Cardiac septum (tissue), 1 donor: ENCODE measurements at regions not wholly inside any gene's neighbourhood (a gene's known extent, or its start where the extent isn't known, plus 50 kb on each side); places are given as distances from the start of the nearest gene placed in this dataset.
"Not testable (repeated sequence)": the region's sequence is repeated elsewhere in the genome, so short reads cannot be mapped to it uniquely, and the experiment has no call there.

Source experiments
- DNase-seq: peaks from one replicate; pipeline ENCODE4 v3.0.0-alpha.2; 2020; ENCODE audit warnings: low spot score
- intact Hi-C: fragments of 100-400 bp; cut with DNase I; formaldehyde crosslinking; loops from one replicate; pipeline ENCODE4 v1.14.0; 2022
- donor health status: DM: no; HTN: no; CAD: no.

DNA sequence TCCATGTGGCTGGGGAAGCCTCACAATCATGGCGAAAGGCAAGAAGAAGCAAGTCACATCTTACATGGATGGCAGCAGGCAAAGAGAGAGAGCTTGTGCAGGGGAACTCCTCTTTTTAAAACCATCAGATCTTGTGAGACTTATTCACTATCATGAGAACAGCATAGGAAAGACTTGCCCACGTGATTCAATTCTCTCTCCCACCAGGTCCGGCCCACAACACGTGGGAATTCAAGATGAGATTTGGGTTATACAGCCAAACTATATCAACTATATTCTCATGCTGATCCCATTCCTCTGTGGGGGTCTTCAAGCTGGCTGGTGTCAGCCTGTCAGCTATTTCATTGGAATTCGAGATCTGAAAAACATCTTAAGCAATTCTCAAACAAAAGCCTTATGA lies 56.7 kb upstream of the RBM24 start:
- intact Hi-C loops, DNase-seq: not testable (repeated sequence)

DNA sequence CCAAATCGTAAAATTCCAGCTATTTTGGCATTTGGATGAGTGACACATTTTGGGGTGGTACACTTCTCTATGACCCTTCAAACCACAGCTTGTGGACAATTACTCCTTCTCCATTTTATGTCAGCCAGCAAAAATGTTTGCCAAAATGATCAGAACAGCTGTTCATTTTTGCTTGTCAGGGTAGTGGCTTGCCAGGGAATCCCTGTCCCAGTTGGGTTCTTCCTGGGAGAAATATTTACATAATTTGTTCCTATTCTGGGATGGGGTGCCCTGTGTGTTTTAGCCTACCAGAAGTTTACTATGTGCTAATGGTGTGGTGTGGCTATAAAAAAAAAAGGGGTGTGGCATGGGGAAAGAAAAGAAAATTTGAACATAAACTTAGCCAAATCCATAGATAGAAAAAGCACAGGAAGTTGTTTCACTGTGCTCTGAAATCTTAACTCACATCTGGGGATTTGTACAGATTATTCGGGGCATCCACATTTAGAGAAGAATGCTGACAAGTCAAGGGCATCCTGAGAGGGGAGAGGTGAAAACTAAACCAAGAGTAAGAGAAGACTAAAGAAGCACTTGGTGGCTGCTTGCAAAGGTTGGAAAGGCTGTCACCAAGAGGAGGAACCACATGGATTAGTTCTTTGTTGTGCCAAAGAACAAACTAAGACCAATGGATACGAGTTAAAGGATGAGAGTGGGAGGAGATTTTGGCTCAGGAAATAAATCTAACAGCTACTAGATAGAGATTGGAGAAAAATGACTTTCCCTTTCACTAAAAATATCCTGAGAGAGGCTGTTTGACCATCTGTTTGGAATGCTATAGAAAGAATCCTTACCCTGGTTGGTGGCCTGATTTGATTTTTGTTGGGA lies 55.2 kb upstream of the RBM24 start:
- intact Hi-C loops = no loop called here

DNA sequence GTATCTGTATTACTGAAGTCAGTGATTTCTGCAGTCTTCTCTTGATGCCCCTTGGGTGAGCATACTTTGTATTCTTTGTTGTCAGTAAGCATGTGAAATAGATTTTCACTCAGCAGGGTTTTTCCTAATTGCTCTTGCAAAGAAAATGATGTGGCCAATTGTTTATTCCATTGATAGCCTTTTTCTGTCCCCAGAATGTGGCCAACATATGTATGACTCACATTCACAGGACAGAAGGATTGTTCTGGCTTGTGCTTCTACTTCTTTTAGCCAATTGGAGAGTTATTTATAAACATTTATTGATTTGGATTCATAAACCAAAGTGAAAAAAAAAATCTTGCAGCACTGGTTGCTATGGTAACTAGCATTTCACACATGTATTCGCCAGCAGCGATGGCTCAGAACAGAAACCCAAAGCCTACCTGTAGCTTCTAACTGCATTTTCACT lies 54.4 kb upstream of the RBM24 start:
- DNase-seq = no peak
- intact Hi-C loops = no loop called here

More for the DNA sequence above, 55.2 kb upstream of the RBM24 start:
- no peak for DNase-seq

DNA sequence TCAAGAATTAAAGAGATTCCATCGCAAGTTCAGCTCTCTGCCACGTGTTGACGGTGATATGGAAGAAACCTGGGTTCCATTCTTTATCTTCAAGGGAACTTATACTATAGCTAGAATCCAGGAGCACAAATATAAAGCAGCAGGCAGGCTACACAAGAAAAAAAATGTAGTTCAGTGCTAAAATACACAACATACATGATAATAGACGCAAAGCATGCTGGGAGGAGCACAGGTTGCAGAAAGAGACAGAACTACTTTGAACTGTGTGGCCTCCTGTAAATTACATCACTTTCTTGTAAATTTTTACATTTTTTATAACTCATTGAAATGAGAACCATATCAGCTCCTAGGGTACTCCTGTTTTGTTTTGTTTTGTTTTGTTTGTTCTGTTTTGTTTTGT lies 53.8 kb upstream of the RBM24 start:
- intact Hi-C loops = no loop called here
- no peak for DNase-seq
